ENCODE measurements at regions not wholly inside any gene's neighbourhood (a gene's known extent, or its start where the extent isn't known, plus 50 kb on each side); places are given as distances from the start of the nearest gene placed in this dataset.

DNA sequence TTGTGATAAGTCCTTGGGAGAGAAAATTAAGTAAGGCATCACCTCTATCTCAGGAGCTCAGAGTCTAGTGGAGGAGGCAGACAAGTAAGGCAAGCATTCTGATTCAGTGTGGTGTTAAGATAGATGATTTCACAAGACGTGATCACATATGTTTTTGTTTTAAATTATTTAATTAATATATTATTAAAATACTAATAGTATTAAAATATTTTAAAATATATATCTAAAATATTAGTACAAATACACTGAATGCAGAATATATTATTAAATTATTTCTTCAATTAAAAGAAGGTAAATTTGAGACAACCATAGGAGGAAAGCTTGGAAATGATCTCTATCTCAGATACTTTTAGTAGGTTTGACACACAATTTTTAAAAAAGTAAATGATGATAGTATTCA, 51.5 kb upstream of the ANO4 start:
- Histone ChIP-seq H3K4me1 (ENCODE audit: insufficient read depth, low read length) (no peaks in the 10 kb centered on the region), H3K27ac (ENCODE audit: low read depth, low read length) (no peak overlapping the region), H3K4me3 (ENCODE audit: insufficient read depth, low read length) (no peak overlapping the region), H3K27me3 (ENCODE audit: insufficient read depth, low read length) (no peaks in the 10 kb centered on the region), H3K79me2 (ENCODE audit: insufficient read depth, low read length) (no peaks in the 10 kb centered on the region), H4K20me1 (ENCODE audit: insufficient read depth, low read length) (no peaks in the 10 kb centered on the region), H3K36me3 (ENCODE audit: insufficient read depth, low read length) (no peaks in the 10 kb centered on the region), H2AFZ (ENCODE audit: low read length) (no peak overlapping the region), H3K9me3 (ENCODE audit: low read depth, low read length) (no peaks in the 10 kb centered on the region), H3K4me2 (ENCODE audit: insufficient read depth, low read length) (no peak overlapping the region)
- TF ChIP-seq, protein P1, sequence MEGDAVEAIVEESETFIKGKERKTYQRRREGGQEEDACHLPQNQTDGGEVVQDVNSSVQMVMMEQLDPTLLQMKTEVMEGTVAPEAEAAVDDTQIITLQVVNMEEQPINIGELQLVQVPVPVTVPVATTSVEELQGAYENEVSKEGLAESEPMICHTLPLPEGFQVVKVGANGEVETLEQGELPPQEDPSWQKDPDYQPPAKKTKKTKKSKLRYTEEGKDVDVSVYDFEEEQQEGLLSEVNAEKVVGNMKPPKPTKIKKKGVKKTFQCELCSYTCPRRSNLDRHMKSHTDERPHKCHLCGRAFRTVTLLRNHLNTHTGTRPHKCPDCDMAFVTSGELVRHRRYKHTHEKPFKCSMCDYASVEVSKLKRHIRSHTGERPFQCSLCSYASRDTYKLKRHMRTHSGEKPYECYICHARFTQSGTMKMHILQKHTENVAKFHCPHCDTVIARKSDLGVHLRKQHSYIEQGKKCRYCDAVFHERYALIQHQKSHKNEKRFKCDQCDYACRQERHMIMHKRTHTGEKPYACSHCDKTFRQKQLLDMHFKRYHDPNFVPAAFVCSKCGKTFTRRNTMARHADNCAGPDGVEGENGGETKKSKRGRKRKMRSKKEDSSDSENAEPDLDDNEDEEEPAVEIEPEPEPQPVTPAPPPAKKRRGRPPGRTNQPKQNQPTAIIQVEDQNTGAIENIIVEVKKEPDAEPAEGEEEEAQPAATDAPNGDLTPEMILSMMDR (IDR thresholded peaks at IDR 0.05; ENCODE audit: extremely low read depth, low read depth, low read length), result no peak
- no peak for DNase-seq (ENCODE audit: insufficient read length, low spot score, missing footprints)

Measured in osteoblast (primary cell).